Loucy (cell line): ENCODE measurements at regions not wholly inside any gene's neighbourhood (a gene's known extent, or its start where the extent isn't known, plus 50 kb on each side); places are given as distances from the start of the nearest gene placed in this dataset.

ENCODE experiments used
- EZH2phosphoT487 ChIP-seq: fragments of 200-600 bp; IDR thresholded peaks from 2 replicates; pipeline ENCODE4 v1.6.1; 2018; ENCODE audit warnings: antibody characterized with exemption, mild to moderate bottlenecking, moderate library complexity, borderline replicate concordance
- TF ChIP-seq, protein P1 (sequence below): fragments of 200-600 bp; sonication (generic); conservative IDR thresholded peaks from 2 replicates; pipeline ENCODE4 v1.5.1; 2014; ENCODE audit warnings: mild to moderate bottlenecking, antibody characterized with exemption, low read length

DNA sequence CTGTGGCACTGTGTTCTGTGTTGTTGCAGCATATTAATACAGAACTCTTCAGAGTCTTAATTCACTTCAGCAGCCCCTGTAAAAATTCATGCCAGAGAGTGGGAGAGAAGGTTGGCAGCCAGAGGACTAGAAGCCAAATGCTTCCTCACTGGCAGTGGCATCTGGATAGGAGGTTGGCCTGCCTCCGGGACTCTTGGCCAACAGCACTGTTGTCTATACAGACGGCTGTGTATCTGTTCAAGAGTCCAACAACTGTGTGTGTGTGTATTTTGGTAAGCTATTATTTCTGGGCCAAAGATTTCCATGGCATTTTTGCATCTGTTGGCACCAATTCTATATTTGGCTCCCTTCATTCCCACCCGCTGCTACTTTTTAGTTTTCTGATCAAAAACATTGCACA lies 156.0 kb upstream of the SOX2 start:
- no peak for TF ChIP-seq EZH2phosphoT487
- TF ChIP-seq, protein P1, sequence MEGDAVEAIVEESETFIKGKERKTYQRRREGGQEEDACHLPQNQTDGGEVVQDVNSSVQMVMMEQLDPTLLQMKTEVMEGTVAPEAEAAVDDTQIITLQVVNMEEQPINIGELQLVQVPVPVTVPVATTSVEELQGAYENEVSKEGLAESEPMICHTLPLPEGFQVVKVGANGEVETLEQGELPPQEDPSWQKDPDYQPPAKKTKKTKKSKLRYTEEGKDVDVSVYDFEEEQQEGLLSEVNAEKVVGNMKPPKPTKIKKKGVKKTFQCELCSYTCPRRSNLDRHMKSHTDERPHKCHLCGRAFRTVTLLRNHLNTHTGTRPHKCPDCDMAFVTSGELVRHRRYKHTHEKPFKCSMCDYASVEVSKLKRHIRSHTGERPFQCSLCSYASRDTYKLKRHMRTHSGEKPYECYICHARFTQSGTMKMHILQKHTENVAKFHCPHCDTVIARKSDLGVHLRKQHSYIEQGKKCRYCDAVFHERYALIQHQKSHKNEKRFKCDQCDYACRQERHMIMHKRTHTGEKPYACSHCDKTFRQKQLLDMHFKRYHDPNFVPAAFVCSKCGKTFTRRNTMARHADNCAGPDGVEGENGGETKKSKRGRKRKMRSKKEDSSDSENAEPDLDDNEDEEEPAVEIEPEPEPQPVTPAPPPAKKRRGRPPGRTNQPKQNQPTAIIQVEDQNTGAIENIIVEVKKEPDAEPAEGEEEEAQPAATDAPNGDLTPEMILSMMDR: no peak
